MM.1S (cell line): ENCODE measurements at regions not wholly inside any gene's neighbourhood (a gene's known extent, or its start where the extent isn't known, plus 50 kb on each side); places are given as distances from the start of the nearest gene placed in this dataset.

Experiments
- DNase-seq: peaks from one replicate; pipeline ENCODE4 v3.0.0-alpha.2; 2015
- H2AFZ ChIP-seq: fragments of 300-600 bp; sonication (generic); 2 replicates; pipeline ENCODE4 v1.6.0; 2016; ENCODE audit warnings: antibody characterized with exemption, low read length
- H3F3A ChIP-seq: fragments of 300-600 bp; sonication (generic); 2 replicates; pipeline ENCODE4 v1.6.1; 2016; ENCODE audit warnings: mild to moderate bottlenecking, antibody characterized with exemption, low read length, moderate library complexity, mixed read lengths; ENCODE audit not compliant: insufficient read depth
- H3K27ac ChIP-seq: fragments of 300-600 bp; sonication (generic); 2 replicates; pipeline ENCODE4 v1.5.1; 2016; ENCODE audit warnings: mild to moderate bottlenecking, low read length
- H3K27me3 ChIP-seq: fragments of 300-600 bp; sonication (generic); replicated peaks from 2 replicates; pipeline ENCODE4 v1.6.0; 2016; ENCODE audit warnings: low read length; ENCODE audit not compliant: insufficient read depth
- H3K36me3 ChIP-seq: fragments of 300-600 bp; sonication (generic); replicated peaks from 2 replicates; pipeline ENCODE4 v1.6.1; 2016; ENCODE audit warnings: mild to moderate bottlenecking, low read length, mixed read lengths; ENCODE audit not compliant: insufficient read depth
- H3K4me1 ChIP-seq: fragments of 300-600 bp; sonication (generic); 2 replicates; pipeline ENCODE4 v1.6.1; 2016; ENCODE audit warnings: low read length, mixed read lengths
- H3K4me2 ChIP-seq: fragments of 300-600 bp; sonication (generic); 2 replicates; pipeline ENCODE4 v1.6.0; 2016; ENCODE audit warnings: low read depth, low read length
- H3K4me3 ChIP-seq: fragments of 300-600 bp; sonication (generic); 2 replicates; pipeline ENCODE4 v1.5.1; 2016; ENCODE audit warnings: low read length, mixed read lengths
- H3K79me2 ChIP-seq: fragments of 300-600 bp; sonication (generic); 2 replicates; pipeline ENCODE4 v1.6.1; 2016; ENCODE audit warnings: mixed run types, low read length, mixed read lengths
- H3K9ac ChIP-seq: fragments of 300-600 bp; sonication (generic); 2 replicates; pipeline ENCODE4 v1.6.1; 2016; ENCODE audit warnings: low read length, mixed read lengths
- H3K9me2 ChIP-seq: fragments of 300-600 bp; sonication (generic); replicated peaks from 2 replicates; pipeline ENCODE4 v1.6.1; 2016; ENCODE audit warnings: mild to moderate bottlenecking, low read length, mixed read lengths; ENCODE audit not compliant: insufficient read depth
- H3K9me3 ChIP-seq: fragments of 300-600 bp; sonication (generic); replicated peaks from 2 replicates; pipeline ENCODE4 v1.6.1; 2016; ENCODE audit warnings: mild to moderate bottlenecking, low read length, mixed read lengths; ENCODE audit not compliant: insufficient read depth
- H4K20me1 ChIP-seq: fragments of 300-600 bp; sonication (generic); 2 replicates; pipeline ENCODE4 v1.6.1; 2016; ENCODE audit warnings: mild to moderate bottlenecking, low read length, moderate library complexity, mixed read lengths; ENCODE audit not compliant: insufficient read depth
- CTCF ChIP-seq: fragments of 300-600 bp; sonication (generic); IDR thresholded peaks from 2 replicates; pipeline ENCODE4 v1.5.1; 2016; ENCODE audit warnings: antibody characterized with exemption, low read length, mixed read lengths
- EZH2 ChIP-seq: fragments of 300-600 bp; sonication (generic); optimal IDR thresholded peaks from 2 replicates; pipeline ENCODE3; 2017; ENCODE audit warnings: low read depth, mild to moderate bottlenecking, antibody characterized with exemption, low read length, mixed read lengths
- EZH2phosphoT487 ChIP-seq: fragments of 300-600 bp; sonication (generic); IDR thresholded peaks from 2 replicates; pipeline ENCODE4 v1.6.1; 2018; ENCODE audit warnings: antibody characterized with exemption, low read length

- no peaks in the 10 kb centered on the region for H3K36me3 ChIP-seq
- H3F3A ChIP-seq, result peaks cover 49% of the 10 kb centered on the region
- peak overlapping the region; percentile 97 for H3K27ac ChIP-seq
- H2AFZ ChIP-seq, result no peak overlapping the region; the same call in 1 of the 2 replicates
- no peaks in the 10 kb centered on the region for H3K9me2 ChIP-seq
- H3K9ac ChIP-seq, result peak overlapping the region; percentile 69
- H3K79me2 ChIP-seq, result no peaks in the 10 kb centered on the region
- H4K20me1 ChIP-seq, result no peaks in the 10 kb centered on the region
- no peaks in the 10 kb centered on the region for H3K27me3 ChIP-seq
- peak overlapping the region; percentile 84 for H3K4me2 ChIP-seq
- TF ChIP-seq CTCF, result no peak
- TF ChIP-seq EZH2phosphoT487, result no peak
- no peak for TF ChIP-seq EZH2
- peak; percentile 77 for DNase-seq
- peaks cover 60% of the 10 kb centered on the region for H3K4me1 ChIP-seq
- H3K9me3 ChIP-seq, result no peaks in the 10 kb centered on the region
- peak overlapping the region; percentile 17; the same call in 1 of the 2 replicates for H3K4me3 ChIP-seq
These were observed 149.8 kb downstream of the TMCO5A start for GRCh38 chr15:38084289-38084688.

- no peak for TF ChIP-seq CTCF
- no peak for TF ChIP-seq EZH2phosphoT487
- no peak for TF ChIP-seq EZH2
- H2AFZ ChIP-seq, result no peak overlapping the region
- peak overlapping the region; percentile 84 for H3K4me2 ChIP-seq
- H3K4me3 ChIP-seq, result peak overlapping the region; percentile 17
- no peaks in the 10 kb centered on the region for H3K27me3 ChIP-seq
- no peaks in the 10 kb centered on the region for H3K36me3 ChIP-seq
- H3F3A ChIP-seq, result peaks cover 44% of the 10 kb centered on the region
- no peaks in the 10 kb centered on the region for H3K79me2 ChIP-seq
- H3K9me3 ChIP-seq, result no peaks in the 10 kb centered on the region
- no peaks in the 10 kb centered on the region for H4K20me1 ChIP-seq
- no peaks in the 10 kb centered on the region for H3K9me2 ChIP-seq
- peak overlapping the region; percentile 69 for H3K9ac ChIP-seq
- DNase-seq, result peak; percentile 93
- peak overlapping the region; percentile 97 for H3K27ac ChIP-seq
- H3K4me1 ChIP-seq, result peaks cover 52% of the 10 kb centered on the region
These were observed 150.7 kb downstream of the TMCO5A start for GRCh38 chr15:38085114-38085513.

- Histone ChIP-seq H3K36me3 (no peaks in the 10 kb centered on the region), H3K27ac (peak overlapping the region; percentile 97), H3K4me3 (peak overlapping the region; percentile 17), H3K9me3 (no peaks in the 10 kb centered on the region), H3K27me3 (no peaks in the 10 kb centered on the region), H3F3A (peaks cover 44% of the 10 kb centered on the region), H3K79me2 (no peaks in the 10 kb centered on the region), H2AFZ (0 out of 2 replicates have a peak overlapping the region, but pooled peaks have one; percentile 52), H3K9me2 (no peaks in the 10 kb centered on the region), H4K20me1 (no peaks in the 10 kb centered on the region), H3K4me1 (peaks cover 47% of the 10 kb centered on the region), H3K4me2 (peak overlapping the region; percentile 84), H3K9ac (peak overlapping the region; percentile 69)
- DNase-seq, result peak; percentile 87
- TF ChIP-seq CTCF (no peak), EZH2phosphoT487 (no peak), EZH2 (no peak)
These were observed 151.6 kb downstream of the TMCO5A start for GRCh38 chr15:38085931-38086568.
